Astrocyte (in vitro differentiated cells and primary cell): ENCODE measurements at regions not wholly inside any gene's neighbourhood (a gene's known extent, or its start where the extent isn't known, plus 50 kb on each side); places are given as distances from the start of the nearest gene placed in this dataset.

Experiments
- DNase-seq: peaks from one replicate; pipeline ENCODE4 v3.0.0-alpha.2; 2010; ENCODE audit warnings: low read depth
- FAIRE-seq: peaks from 2 replicates; lab custom pipeline; 2011; peaks lifted over from hg19 to GRCh38; lab: Jason Lieb, UNC
- H2AFZ ChIP-seq: 2 replicates; pipeline ENCODE4 v1.6.0; 2012; ENCODE audit warnings: low read depth, low read length, inconsistent platforms
- H3K27ac ChIP-seq: 2 replicates; pipeline ENCODE4 v1.5.1; 2011; ENCODE audit warnings: low read depth, low read length, inconsistent platforms
- H3K27me3 ChIP-seq: 2 replicates; pipeline ENCODE4 v1.6.0; 2011; ENCODE audit warnings: low read length, inconsistent platforms; ENCODE audit not compliant: insufficient read depth
- H3K36me3 ChIP-seq: 2 replicates; pipeline ENCODE4 v1.5.1; 2011; ENCODE audit warnings: low read length, inconsistent platforms; ENCODE audit not compliant: insufficient read depth
- H3K4me1 ChIP-seq: 2 replicates; pipeline ENCODE4 v1.5.1; 2011; ENCODE audit warnings: low read length, inconsistent platforms; ENCODE audit not compliant: insufficient read depth
- H3K4me2 ChIP-seq: 2 replicates; pipeline ENCODE4 v1.6.0; 2012; ENCODE audit warnings: low read length, inconsistent platforms
- H3K4me3 ChIP-seq: 2 replicates; pipeline ENCODE4 v1.5.1; 2011; ENCODE audit warnings: low read depth, mild to moderate bottlenecking, low read length, inconsistent platforms; ENCODE audit not compliant: insufficient read depth
- H3K79me2 ChIP-seq: 2 replicates; pipeline ENCODE4 v1.6.0; 2012; ENCODE audit warnings: mild to moderate bottlenecking, low read length, inconsistent platforms; ENCODE audit not compliant: insufficient read depth
- H3K9ac ChIP-seq: 2 replicates; pipeline ENCODE4 v1.6.0; 2012; ENCODE audit warnings: mild to moderate bottlenecking, low read length, inconsistent platforms
- H3K9me3 ChIP-seq: 2 replicates; pipeline ENCODE4 v1.5.1; 2012; ENCODE audit warnings: low read depth, mild to moderate bottlenecking, low read length, inconsistent platforms; ENCODE audit not compliant: insufficient read depth
- H4K20me1 ChIP-seq: 2 replicates; pipeline ENCODE4 v1.6.0; 2012; ENCODE audit warnings: low read length, inconsistent platforms; ENCODE audit not compliant: insufficient read depth
- H3K27ac Mint-ChIP-seq: one replicate; pipeline ENCODE4 v1.8.0; 2021; ENCODE audit warnings: mild to moderate bottlenecking, mixed read lengths; ENCODE audit not compliant: unreplicated experiment
- H3K27me3 Mint-ChIP-seq: one replicate; pipeline ENCODE4 v1.8.0; 2021; ENCODE audit warnings: low read depth, mixed read lengths; ENCODE audit not compliant: unreplicated experiment
- H3K36me3 Mint-ChIP-seq: one replicate; pipeline ENCODE4 v1.8.0; 2021; ENCODE audit warnings: low read depth, mixed read lengths; ENCODE audit not compliant: unreplicated experiment
- H3K4me1 Mint-ChIP-seq: one replicate; pipeline ENCODE4 v1.8.0; 2021; ENCODE audit warnings: low read depth, mixed read lengths; ENCODE audit not compliant: unreplicated experiment
- H3K4me3 Mint-ChIP-seq: one replicate; pipeline ENCODE4 v1.8.0; 2021; ENCODE audit warnings: mild to moderate bottlenecking, moderate library complexity, mixed read lengths; ENCODE audit not compliant: unreplicated experiment
- H3K9me3 Mint-ChIP-seq: one replicate; pipeline ENCODE4 v1.8.0; 2021; ENCODE audit warnings: mild to moderate bottlenecking, mixed read lengths; ENCODE audit not compliant: unreplicated experiment
- EZH2 ChIP-seq: IDR thresholded peaks from 2 replicates; pipeline ENCODE4 v1.6.1; 2012; ENCODE audit warnings: mild to moderate bottlenecking, low read length, inconsistent platforms; ENCODE audit not compliant: insufficient read depth
- TF ChIP-seq, protein P1 (sequence below): IDR thresholded peaks from 2 replicates; pipeline ENCODE4 v1.5.1; 2011; ENCODE audit warnings: low read depth, mild to moderate bottlenecking, inconsistent platforms, low read length, moderate library complexity; ENCODE audit not compliant: insufficient read depth

DNA sequence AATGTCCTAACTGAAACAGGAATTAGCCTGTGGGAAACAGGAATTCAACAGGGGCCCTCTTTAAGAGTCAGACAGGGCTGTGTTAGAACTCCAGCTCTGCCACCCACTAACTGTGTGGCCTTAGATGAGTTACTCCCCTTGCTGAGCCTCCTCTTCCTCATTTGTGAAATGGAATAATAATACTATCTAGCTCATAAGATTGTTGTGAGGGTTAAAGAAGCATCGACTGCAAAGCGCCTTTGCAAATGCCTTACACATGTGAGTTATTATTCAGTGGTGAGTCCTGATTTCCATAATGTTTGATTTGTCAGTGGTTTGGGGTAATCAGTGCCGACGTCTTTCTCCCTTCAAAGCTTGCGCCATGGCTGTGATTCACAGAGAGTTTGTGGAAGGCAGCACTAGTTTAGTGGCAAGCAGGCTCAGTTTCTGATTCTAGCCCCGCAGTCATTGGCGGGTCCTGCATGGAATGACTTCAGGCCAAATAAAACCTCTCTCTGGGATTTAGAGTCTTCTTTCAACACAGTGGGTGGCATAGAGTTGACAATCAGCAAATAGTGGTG, 388.5 kb downstream of the PLPP3 start:
- peak; percentile 33 for DNase-seq
- H2AFZ ChIP-seq: no peak overlapping the region
- no peaks in the 10 kb centered on the region for H4K20me1 ChIP-seq
- H3K9me3 Mint-ChIP-seq: no peaks in the 10 kb centered on the region
- no peak overlapping the region for H3K4me3 ChIP-seq
- H3K4me2 ChIP-seq: no peak overlapping the region
- H3K27ac ChIP-seq: no peak overlapping the region
- no peak overlapping the region for H3K27ac Mint-ChIP-seq
- no peak overlapping the region for H3K9ac ChIP-seq
- no peaks in the 10 kb centered on the region for H3K79me2 ChIP-seq
- H3K4me1 Mint-ChIP-seq: peaks cover 4% of the 10 kb centered on the region
- H3K36me3 Mint-ChIP-seq: no peaks in the 10 kb centered on the region
- no peaks in the 10 kb centered on the region for H3K36me3 ChIP-seq
- peaks cover 5% of the 10 kb centered on the region for H3K27me3 Mint-ChIP-seq
- H3K4me1 ChIP-seq: no peaks in the 10 kb centered on the region
- no peak for FAIRE-seq
- H3K9me3 ChIP-seq: no peaks in the 10 kb centered on the region
- H3K27me3 ChIP-seq: no peaks in the 10 kb centered on the region
- TF ChIP-seq, protein P1, sequence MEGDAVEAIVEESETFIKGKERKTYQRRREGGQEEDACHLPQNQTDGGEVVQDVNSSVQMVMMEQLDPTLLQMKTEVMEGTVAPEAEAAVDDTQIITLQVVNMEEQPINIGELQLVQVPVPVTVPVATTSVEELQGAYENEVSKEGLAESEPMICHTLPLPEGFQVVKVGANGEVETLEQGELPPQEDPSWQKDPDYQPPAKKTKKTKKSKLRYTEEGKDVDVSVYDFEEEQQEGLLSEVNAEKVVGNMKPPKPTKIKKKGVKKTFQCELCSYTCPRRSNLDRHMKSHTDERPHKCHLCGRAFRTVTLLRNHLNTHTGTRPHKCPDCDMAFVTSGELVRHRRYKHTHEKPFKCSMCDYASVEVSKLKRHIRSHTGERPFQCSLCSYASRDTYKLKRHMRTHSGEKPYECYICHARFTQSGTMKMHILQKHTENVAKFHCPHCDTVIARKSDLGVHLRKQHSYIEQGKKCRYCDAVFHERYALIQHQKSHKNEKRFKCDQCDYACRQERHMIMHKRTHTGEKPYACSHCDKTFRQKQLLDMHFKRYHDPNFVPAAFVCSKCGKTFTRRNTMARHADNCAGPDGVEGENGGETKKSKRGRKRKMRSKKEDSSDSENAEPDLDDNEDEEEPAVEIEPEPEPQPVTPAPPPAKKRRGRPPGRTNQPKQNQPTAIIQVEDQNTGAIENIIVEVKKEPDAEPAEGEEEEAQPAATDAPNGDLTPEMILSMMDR: no peak
- no peak for TF ChIP-seq EZH2
- no peak overlapping the region for H3K4me3 Mint-ChIP-seq

DNA sequence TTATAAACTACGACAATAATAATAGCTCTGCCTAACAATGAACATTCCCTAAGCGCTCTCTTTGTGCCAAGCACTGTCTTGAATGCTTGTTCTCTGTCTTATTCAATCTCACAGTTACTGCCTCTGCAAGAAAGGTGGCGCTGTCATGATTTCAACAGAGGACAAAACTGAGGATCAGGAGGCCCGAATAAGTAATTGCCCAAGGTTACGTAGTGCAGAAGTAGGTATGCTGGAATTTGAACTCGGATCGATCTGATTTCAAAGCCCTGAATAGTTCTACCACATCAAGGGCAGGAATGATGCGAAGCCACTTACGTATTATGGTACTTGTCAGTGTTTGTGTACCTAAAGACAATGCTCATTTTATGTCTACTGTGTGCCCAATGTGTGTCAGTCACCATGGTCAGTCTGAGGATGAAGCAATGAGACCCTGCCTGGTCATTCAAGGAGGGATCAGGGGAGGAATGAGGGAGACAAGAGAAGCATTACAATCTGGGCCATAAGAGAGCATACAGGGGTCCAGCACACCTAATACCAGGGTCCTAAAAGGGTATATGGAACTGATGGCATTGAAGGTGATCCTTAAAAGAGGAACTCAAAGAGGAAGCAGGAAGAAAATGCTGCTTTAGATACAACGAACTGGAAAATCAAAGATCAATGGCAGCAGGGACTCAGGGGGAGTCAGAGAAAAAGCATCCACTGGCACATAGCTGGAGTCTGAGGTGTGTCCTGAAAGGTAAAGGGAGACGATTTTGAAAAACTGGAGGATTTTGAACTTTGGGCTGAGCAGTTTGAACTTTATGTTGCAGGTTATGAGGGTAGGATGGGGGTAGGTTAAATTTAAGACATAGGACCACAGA, 389.2 kb downstream of the PLPP3 start:
- Histone ChIP-seq H3K27ac (no peak overlapping the region), H3K9me3 (no peaks in the 10 kb centered on the region), H3K36me3 (no peaks in the 10 kb centered on the region), H3K27me3 (no peaks in the 10 kb centered on the region), H3K4me2 (no peak overlapping the region), H3K79me2 (no peaks in the 10 kb centered on the region), H3K4me1 (no peaks in the 10 kb centered on the region), H3K9ac (no peak overlapping the region), H4K20me1 (no peaks in the 10 kb centered on the region), H3K4me3 (no peak overlapping the region), H2AFZ (no peak overlapping the region)
- DNase-seq: no peak
- FAIRE-seq: no peak
- no peaks in the 10 kb centered on the region for H3K36me3 Mint-ChIP-seq
- H3K4me1 Mint-ChIP-seq: peaks cover 4% of the 10 kb centered on the region
- peaks cover 5% of the 10 kb centered on the region for H3K27me3 Mint-ChIP-seq
- no peak for TF ChIP-seq EZH2
- TF ChIP-seq, protein P1: peak; percentile 7
- H3K27ac Mint-ChIP-seq: no peak overlapping the region
- H3K9me3 Mint-ChIP-seq: no peaks in the 10 kb centered on the region
- no peak overlapping the region for H3K4me3 Mint-ChIP-seq

DNA sequence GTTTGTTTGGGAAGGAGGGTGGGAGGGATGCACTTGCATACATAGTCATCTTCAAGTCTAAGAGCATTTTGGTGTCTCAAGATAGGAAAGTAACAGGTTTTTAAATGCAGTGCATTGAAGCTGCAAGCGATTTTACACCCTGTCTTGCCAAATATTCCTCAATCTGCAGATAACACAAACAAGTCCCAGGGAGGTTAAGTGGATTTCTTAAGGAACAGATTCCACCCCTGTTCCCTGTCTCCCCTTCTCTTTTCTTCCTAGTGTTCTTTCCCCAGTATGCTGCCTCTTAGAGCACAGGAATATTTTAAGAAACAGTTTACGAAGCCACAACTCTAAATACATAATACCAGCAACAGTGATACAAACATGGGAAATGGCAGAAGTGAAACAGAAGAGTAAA, 389.9 kb downstream of the PLPP3 start:
- no peaks in the 10 kb centered on the region for H3K36me3 Mint-ChIP-seq
- no peak overlapping the region for H3K4me2 ChIP-seq
- H3K4me1 Mint-ChIP-seq: peaks cover 4% of the 10 kb centered on the region
- no peak overlapping the region for H3K27ac Mint-ChIP-seq
- no peak overlapping the region for H3K27ac ChIP-seq
- no peak for TF ChIP-seq EZH2
- TF ChIP-seq, protein P1: no peak
- no peak for DNase-seq
- H3K27me3 ChIP-seq: no peaks in the 10 kb centered on the region
- no peak overlapping the region for H3K9ac ChIP-seq
- no peaks in the 10 kb centered on the region for H4K20me1 ChIP-seq
- no peak for FAIRE-seq
- H3K4me3 ChIP-seq: no peak overlapping the region
- no peaks in the 10 kb centered on the region for H3K4me1 ChIP-seq
- no peaks in the 10 kb centered on the region for H3K9me3 ChIP-seq
- no peaks in the 10 kb centered on the region for H3K79me2 ChIP-seq
- H3K4me3 Mint-ChIP-seq: no peak overlapping the region
- H2AFZ ChIP-seq: no peak overlapping the region
- peaks cover 5% of the 10 kb centered on the region for H3K27me3 Mint-ChIP-seq
- H3K9me3 Mint-ChIP-seq: no peaks in the 10 kb centered on the region
- no peaks in the 10 kb centered on the region for H3K36me3 ChIP-seq
